PC-9 (cell line): ENCODE measurements at regions not wholly inside any gene's neighbourhood (a gene's known extent, or its start where the extent isn't known, plus 50 kb on each side); places are given as distances from the start of the nearest gene placed in this dataset.
A peak's percentile ranks its signal among the peaks of the same experiment; 100 is the strongest.

Source experiments
- BruUV-seq: library from RNA; stranded (reverse); fragments of 400-500 nt; replicated peaks from 2 replicates; lab custom pipeline; 2021; lab: Mats Ljungman, UMichigan
- CTCF ChIA-PET: fragments of 300-600 bp; sonication (Branson Sonifier 250); formaldehyde crosslinking; loops from one replicate; lab custom pipeline; 2022; ENCODE audit warnings: antibody characterized with exemption; lab: Charles Lee
- POLR2A ChIA-PET: fragments of 300-600 bp; sonication (Branson Sonifier 250); formaldehyde crosslinking; loops from one replicate; lab custom pipeline; 2022; ENCODE audit warnings: antibody characterized with exemption; ENCODE audit not compliant: unreplicated experiment; lab: Charles Lee
- DNase-seq, 2 experiments: peaks; one replicate each; pipeline versions ENCODE4 v3.0.0 to v3.0.0-alpha.2; 2015 to 2022; ENCODE audit warnings: mixed read lengths in 1 of 2
- H2AFZ ChIP-seq: fragments of 200-600 bp; sonication (generic); 2 replicates; pipeline ENCODE4 v1.8.1; 2017; ENCODE audit warnings: antibody characterized with exemption
- H3F3A ChIP-seq: fragments of 200-600 bp; sonication (generic); 2 replicates; pipeline ENCODE4 v1.8.1; 2017; ENCODE audit warnings: antibody characterized with exemption, mild to moderate bottlenecking, low read depth; ENCODE audit not compliant: insufficient read depth
- H3K27ac ChIP-seq: fragments of 200-600 bp; sonication (generic); 2 replicates; pipeline ENCODE4 v1.6.1; 2016; ENCODE audit warnings: mixed run types
- H3K27me3 ChIP-seq: fragments of 200-600 bp; sonication (generic); 2 replicates; pipeline ENCODE4 v1.6.1; 2016; ENCODE audit warnings: low read depth, mixed run types; ENCODE audit not compliant: insufficient read depth
- H3K36me3 ChIP-seq: fragments of 200-600 bp; sonication (generic); 2 replicates; pipeline ENCODE4 v1.6.1; 2016; ENCODE audit warnings: low read depth, mixed run types
- H3K4me1 ChIP-seq: fragments of 200-600 bp; sonication (generic); replicated peaks from 2 replicates; pipeline ENCODE4 v1.6.1; 2016; ENCODE audit warnings: mixed run types; ENCODE audit not compliant: insufficient read depth
- H3K4me2 ChIP-seq: fragments of 200-600 bp; sonication (generic); 2 replicates; pipeline ENCODE4 v1.6.1; 2017; ENCODE audit warnings: mixed run types
- H3K4me3 ChIP-seq: fragments of 200-600 bp; sonication (generic); 2 replicates; pipeline ENCODE4 v1.6.1; 2016; ENCODE audit warnings: mixed run types
- H3K79me2 ChIP-seq: fragments of 200-600 bp; sonication (generic); 2 replicates; pipeline ENCODE4 v1.6.1; 2017; ENCODE audit warnings: low read depth, mixed run types
- H3K9me2 ChIP-seq: fragments of 200-600 bp; sonication (generic); 2 replicates; pipeline ENCODE4 v1.8.1; 2017; ENCODE audit warnings: mild to moderate bottlenecking; ENCODE audit not compliant: insufficient read depth
- H3K9me3 ChIP-seq: fragments of 200-600 bp; sonication (generic); 2 replicates; pipeline ENCODE4 v1.8.1; 2016; ENCODE audit warnings: low read depth; ENCODE audit not compliant: insufficient read depth
- H4K20me1 ChIP-seq: fragments of 200-600 bp; sonication (generic); 2 replicates; pipeline ENCODE4 v1.8.1; 2017; ENCODE audit not compliant: insufficient read depth
- CTCF ChIP-seq: fragments of 200-600 bp; sonication (generic); conservative IDR thresholded peaks from 2 replicates; pipeline ENCODE4 v1.6.1; 2017; ENCODE audit warnings: mixed run types, antibody characterized with exemption, mild to moderate bottlenecking, moderate library complexity
- EZH2 ChIP-seq: fragments of 200-600 bp; sonication (generic); IDR thresholded peaks from 2 replicates; pipeline ENCODE4 v1.8.0; 2017; ENCODE audit warnings: antibody characterized with exemption, low read depth
- intact Hi-C: fragments of 100-400 bp; cut with micrococcal nuclease; formaldehyde crosslinking; loops from one replicate; pipeline ENCODE4 v1.10.0; 2022; ENCODE audit not compliant: unreplicated experiment

GRCh38 chr9:95801797-95802196, 73.7 kb upstream of the ERCC6L2 start:
- intact Hi-C loops, result no loop called here
- POLR2A ChIA-PET, result no interaction called here
- H2AFZ ChIP-seq, result no peak overlapping the region
- no peak overlapping the region for H3K4me3 ChIP-seq
- no peaks in the 10 kb centered on the region for H3K36me3 ChIP-seq
- no peak overlapping the region for H3K27ac ChIP-seq
- no peaks in the 10 kb centered on the region for H3K9me2 ChIP-seq
- DNase-seq, result no peak
- TF ChIP-seq EZH2 (no peak), CTCF (no peak)
- H4K20me1 ChIP-seq, result no peaks in the 10 kb centered on the region
- no peak overlapping the region for H3K4me2 ChIP-seq
- H3K27me3 ChIP-seq, result 0 out of 2 replicates have a peak, but pooled peaks cover 4% of the 10 kb centered on the region
- CTCF ChIA-PET, result no interaction called here
- no peaks in the 10 kb centered on the region for H3K79me2 ChIP-seq
- H3K4me1 ChIP-seq, result no peaks in the 10 kb centered on the region
- H3F3A ChIP-seq, result no peaks in the 10 kb centered on the region
- BruUV-seq, result no TSS peak
- no peaks in the 10 kb centered on the region for H3K9me3 ChIP-seq

GRCh38 chr9:95796029-95796428, 79.5 kb upstream of the ERCC6L2 start:
- Histone ChIP-seq H4K20me1 (no peaks in the 10 kb centered on the region), H3K4me1 (no peaks in the 10 kb centered on the region), H3K27ac (no peak overlapping the region), H3F3A (no peaks in the 10 kb centered on the region), H3K9me3 (no peaks in the 10 kb centered on the region), H3K4me3 (no peak overlapping the region), H2AFZ (no peak overlapping the region), H3K79me2 (no peaks in the 10 kb centered on the region), H3K4me2 (no peak overlapping the region), H3K36me3 (no peaks in the 10 kb centered on the region), H3K9me2 (no peaks in the 10 kb centered on the region), H3K27me3 (no peaks in the 10 kb centered on the region)
- intact Hi-C loops, result no loop called here
- CTCF ChIA-PET, result no interaction called here
- DNase-seq, result no peak
- POLR2A ChIA-PET, result no interaction called here
- TF ChIP-seq EZH2 (no peak), CTCF (no peak)
- BruUV-seq, result no TSS peak

DNA sequence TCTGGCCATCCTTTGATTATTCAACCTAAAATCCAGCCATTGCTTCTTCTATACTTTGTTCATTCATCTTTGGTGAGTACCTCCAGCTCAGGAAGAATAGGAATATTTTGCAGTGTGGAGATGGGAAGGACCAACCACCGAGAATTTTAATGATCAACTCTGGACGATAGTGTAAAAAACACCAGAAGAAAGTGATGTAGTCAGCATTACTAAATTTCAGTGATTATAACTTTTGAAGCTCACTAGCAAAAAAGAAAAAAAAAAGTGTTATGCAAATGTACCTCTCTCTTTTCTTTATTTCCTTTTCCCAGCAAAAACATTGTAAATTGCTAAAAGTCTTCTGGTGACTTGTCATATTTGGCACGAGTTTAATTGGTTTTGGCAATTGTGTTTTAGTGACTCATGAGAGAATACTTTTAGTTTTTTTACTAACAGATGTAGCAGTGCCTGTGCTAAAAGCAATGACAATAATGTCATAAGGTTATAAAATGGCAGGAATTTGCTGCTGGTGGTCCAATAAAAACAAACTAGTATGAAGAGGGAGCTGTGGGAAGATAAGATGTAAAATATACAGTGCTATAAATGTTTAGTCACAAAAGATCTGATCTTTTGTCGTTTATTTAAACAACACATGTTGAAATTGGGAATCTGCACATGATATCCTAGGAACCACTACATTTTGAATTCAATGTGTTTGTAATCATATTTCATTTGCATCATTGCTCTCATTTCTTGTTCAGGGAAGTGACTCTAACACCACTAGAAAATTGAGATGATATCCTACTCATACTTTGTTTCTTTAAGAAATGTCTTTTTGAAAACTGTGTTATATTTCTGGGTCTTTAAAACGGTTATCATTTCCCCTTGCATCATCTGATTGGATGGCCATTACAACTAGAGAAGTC, 81.3 kb upstream of the ERCC6L2 start:
- TF ChIP-seq CTCF (no peak), EZH2 (no peak)
- Histone ChIP-seq H3K27ac (no peak overlapping the region), H3K79me2 (no peaks in the 10 kb centered on the region), H3K4me2 (no peak overlapping the region), H3K4me1 (no peaks in the 10 kb centered on the region), H3F3A (no peaks in the 10 kb centered on the region), H2AFZ (no peak overlapping the region), H3K9me3 (no peaks in the 10 kb centered on the region; the same call in 1 of the 2 replicates), H3K9me2 (no peaks in the 10 kb centered on the region), H3K27me3 (no peaks in the 10 kb centered on the region), H3K4me3 (no peak overlapping the region), H4K20me1 (no peaks in the 10 kb centered on the region), H3K36me3 (no peaks in the 10 kb centered on the region)
- no TSS peak for BruUV-seq
- DNase-seq, result peak in 1 of 2 experiments; percentile 64
- POLR2A ChIA-PET, result interaction anchor here (0.7 kb wide), 2 partner anchors 1520 to 1943 kb away, joined by 4 to 7 read pairs; no protein-coding TSS in a partner anchor
- CTCF ChIA-PET, result interaction anchor here (0.7 kb wide), 1 partner anchor 1113 kb away, joined by 3 read pairs; no protein-coding TSS in a partner anchor
- intact Hi-C loops, result loop anchor here (1.0 to 5.0 kb wide), 2 partner anchors 46 to 83 kb away; partner anchors contain the start of gene ERCC6L2
